IMR-90 (cell line): ENCODE measurements at regions not wholly inside any gene's neighbourhood (a gene's known extent, or its start where the extent isn't known, plus 50 kb on each side); places are given as distances from the start of the nearest gene placed in this dataset.

ENCODE experiments used
- ATAC-seq: fragments of 200-7000 bp; cut with Tn5 transposase; 2 replicates; pipeline ENCODE4 v1.9.1; 2020; ENCODE audit warnings: low read depth, mild to moderate bottlenecking, moderate library complexity
- BruUV-seq: library from RNA; stranded (reverse); fragments of 400-500 nt; replicated peaks from 2 replicates; lab custom pipeline; 2021; lab: Mats Ljungman, UMichigan
- CTCF ChIA-PET: fragments of 300-600 bp; formaldehyde crosslinking; extraction: SDS; loops from one replicate; lab custom pipeline; 2021; ENCODE audit warnings: antibody characterized with exemption; lab: Yijun Ruan, JAX
- POLR2A ChIA-PET: fragments of 300-600 bp; sonication (Branson Sonifier 250); formaldehyde crosslinking; loops from one replicate; lab custom pipeline; 2022; ENCODE audit warnings: antibody characterized with exemption; ENCODE audit not compliant: unreplicated experiment; lab: Charles Lee
- DNase-seq: peaks from one replicate; pipeline ENCODE4 v3.0.0; 2013
- H2AFZ ChIP-seq: replicated peaks from 2 replicates; pipeline ENCODE3; 2013; ENCODE audit warnings: low read length, mild to moderate bottlenecking; ENCODE audit not compliant: poor library complexity
- H2AK5ac ChIP-seq: 2 replicates; pipeline ENCODE4 v1.6.1; 2013; ENCODE audit warnings: low read depth, low read length, inconsistent platforms
- H2AK9ac ChIP-seq: replicated peaks from 2 replicates; pipeline ENCODE3; 2013; ENCODE audit warnings: mild to moderate bottlenecking, low read depth, low read length, moderate library complexity; ENCODE audit not compliant: poor library complexity
- H2BK120ac ChIP-seq: 2 replicates; pipeline ENCODE4 v1.6.1; 2013; ENCODE audit warnings: low read depth, low read length, inconsistent platforms
- H2BK15ac ChIP-seq: 3 replicates; pipeline ENCODE4 v1.6.1; 2013; ENCODE audit warnings: low read depth, low read length, inconsistent platforms
- H2BK20ac ChIP-seq: 2 replicates; pipeline ENCODE4 v1.6.1; 2013; ENCODE audit warnings: low read depth, mild to moderate bottlenecking, inconsistent platforms, low read length, moderate library complexity
- H2BK5ac ChIP-seq: 2 replicates; pipeline ENCODE4 v1.6.1; 2013; ENCODE audit warnings: mild to moderate bottlenecking, low read depth, low read length, inconsistent platforms; ENCODE audit not compliant: poor library complexity, severe bottlenecking
- H3K14ac ChIP-seq: replicated peaks from 2 replicates; pipeline ENCODE4 v1.6.1; 2013; ENCODE audit warnings: low read depth, low read length, inconsistent platforms
- H3K18ac ChIP-seq: 2 replicates; pipeline ENCODE4 v1.6.1; 2013; ENCODE audit warnings: low read depth, low read length, control low read depth
- H3K23ac ChIP-seq: 2 replicates; pipeline ENCODE4 v1.6.1; 2013; ENCODE audit warnings: low read depth, low read length, inconsistent platforms
- H3K27ac ChIP-seq: 2 replicates; pipeline ENCODE4 v1.5.1; 2013; ENCODE audit warnings: mild to moderate bottlenecking, control low read depth, low read length; ENCODE audit not compliant: insufficient read depth
- H3K27me3 ChIP-seq: 2 replicates; pipeline ENCODE4 v1.6.1; 2013; ENCODE audit warnings: low read length; ENCODE audit not compliant: control insufficient read depth, insufficient read depth
- H3K36me3 ChIP-seq: 2 replicates; pipeline ENCODE4 v1.6.1; 2013; ENCODE audit warnings: low read length, mixed read lengths; ENCODE audit not compliant: control insufficient read depth, insufficient read depth
- H3K4ac ChIP-seq: 2 replicates; pipeline ENCODE4 v1.6.1; 2013; ENCODE audit warnings: low read depth, low read length, inconsistent platforms
- H3K4me1 ChIP-seq: 2 replicates; pipeline ENCODE4 v1.6.1; 2013; ENCODE audit warnings: low read length, mixed read lengths; ENCODE audit not compliant: control insufficient read depth, insufficient read depth
- H3K4me2 ChIP-seq: 2 replicates; pipeline ENCODE4 v1.6.1; 2013; ENCODE audit warnings: low read depth, mild to moderate bottlenecking, control low read depth, low read length, moderate library complexity
- H3K4me3 ChIP-seq: 2 replicates; pipeline ENCODE4 v1.5.1; 2013; ENCODE audit warnings: low read depth, mild to moderate bottlenecking, control low read depth, low read length, moderate library complexity; ENCODE audit not compliant: insufficient read depth
- H3K56ac ChIP-seq: 2 replicates; pipeline ENCODE4 v1.6.1; 2013; ENCODE audit warnings: low read length, inconsistent platforms; ENCODE audit not compliant: insufficient read depth; ENCODE audit errors: extremely low read depth
- H3K79me1 ChIP-seq, 2 experiments: 2 replicates each; pipeline ENCODE4 v1.6.1; 2013; ENCODE audit warnings: low read length in 2 of 2, inconsistent platforms in 1 of 2, low read depth in 1 of 2
- H3K9ac ChIP-seq: 2 replicates; pipeline ENCODE4 v1.6.1; 2013; ENCODE audit warnings: low read depth, low read length, control low read depth
- H3K9me1 ChIP-seq: 2 replicates; pipeline ENCODE4 v1.6.1; 2013; ENCODE audit warnings: low read length, inconsistent platforms; ENCODE audit not compliant: insufficient read depth
- H3K9me3 ChIP-seq: 2 replicates; pipeline ENCODE4 v1.6.1; 2013; ENCODE audit warnings: low read length; ENCODE audit not compliant: control insufficient read depth, insufficient read depth
- H4K20me1 ChIP-seq: 2 replicates; pipeline ENCODE4 v1.6.1; 2013; ENCODE audit warnings: low read length, inconsistent platforms; ENCODE audit not compliant: insufficient read depth
- H4K5ac ChIP-seq: 2 replicates; pipeline ENCODE4 v1.6.1; 2013; ENCODE audit warnings: mild to moderate bottlenecking, low read depth, low read length, control low read depth
- H4K8ac ChIP-seq, 2 experiments: 2 replicates each; pipeline ENCODE4 v1.6.1; 2013; ENCODE audit warnings: low read depth in 2 of 2, low read length in 2 of 2, control low read depth in 1 of 2, inconsistent platforms in 1 of 2
- H4K91ac ChIP-seq: 2 replicates; pipeline ENCODE4 v1.6.1; 2013; ENCODE audit warnings: low read depth, low read length, inconsistent platforms; ENCODE audit not compliant: insufficient read depth
- BHLHE40 ChIP-seq: fragments of 150-350 bp; IDR thresholded peaks from 2 replicates; pipeline ENCODE4 v1.6.1; 2016; ENCODE audit warnings: mild to moderate bottlenecking, low read depth, low read length
- CHD1 ChIP-seq: IDR thresholded peaks from 2 replicates; pipeline ENCODE4 v1.6.1; 2012; ENCODE audit warnings: low read depth, low read length, improper control_type of control experiment
- NFE2L2 ChIP-seq: fragments of 150-350 bp; IDR thresholded peaks from 2 replicates; pipeline ENCODE4 v1.6.1; 2016; ENCODE audit warnings: low read depth, mild to moderate bottlenecking, low read length
- RCOR1 ChIP-seq: IDR thresholded peaks from 2 replicates; pipeline ENCODE4 v1.6.1; 2012; ENCODE audit warnings: mild to moderate bottlenecking, low read length, improper control_type of control experiment; ENCODE audit not compliant: insufficient replicate concordance
- SMC3 ChIP-seq: fragments of 150-350 bp; IDR thresholded peaks from 2 replicates; pipeline ENCODE4 v1.6.1; 2016; ENCODE audit warnings: low read depth, mild to moderate bottlenecking, antibody characterized with exemption, low read length, moderate library complexity
- WGBS, 2 experiments: methylation state at CpG; one replicate each; pipeline versions ENCODE4 v1.1.5 to v1.1.7; 2013; ENCODE audit warnings: missing lambda C conversion rate in 2 of 2; ENCODE audit not compliant: insufficient read length in 1 of 2; ENCODE audit errors: extremely low coverage in 2 of 2; 5-methylcytosine and 5-hydroxymethylcytosine counted together
- dilution Hi-C: fragments of 300-500 bp; cut with HindIII; formaldehyde crosslinking; loops from one replicate; pipeline ENCODE4 v1.14.3; 2018; ENCODE audit warnings: low sequenced_read_pairs; ENCODE audit not compliant: unreplicated experiment
- in situ Hi-C: fragments of 300-500 bp; cut with MboI; formaldehyde crosslinking; loops from 3 replicates; pipeline ENCODE4 v1.14.3; 2019; ENCODE audit warnings: low sequenced_read_pairs, inconsistent platforms, mixed read lengths
- intact Hi-C: fragments of 100-400 bp; cut with micrococcal nuclease; formaldehyde crosslinking; loops from 2 replicates; pipeline ENCODE4 v1.10.0; 2022
- TF ChIP-seq, protein P1 (sequence below): conservative IDR thresholded peaks from 2 replicates; pipeline ENCODE4 v1.5.1; 2012; ENCODE audit warnings: mild to moderate bottlenecking, low read depth, low read length, improper control_type of control experiment
- TF ChIP-seq, protein P2 (sequence below): fragments of 150-350 bp; IDR thresholded peaks from 2 replicates; pipeline ENCODE4 v1.6.1; 2017; ENCODE audit warnings: mild to moderate bottlenecking, antibody characterized with exemption, low read length, low read depth

DNA sequence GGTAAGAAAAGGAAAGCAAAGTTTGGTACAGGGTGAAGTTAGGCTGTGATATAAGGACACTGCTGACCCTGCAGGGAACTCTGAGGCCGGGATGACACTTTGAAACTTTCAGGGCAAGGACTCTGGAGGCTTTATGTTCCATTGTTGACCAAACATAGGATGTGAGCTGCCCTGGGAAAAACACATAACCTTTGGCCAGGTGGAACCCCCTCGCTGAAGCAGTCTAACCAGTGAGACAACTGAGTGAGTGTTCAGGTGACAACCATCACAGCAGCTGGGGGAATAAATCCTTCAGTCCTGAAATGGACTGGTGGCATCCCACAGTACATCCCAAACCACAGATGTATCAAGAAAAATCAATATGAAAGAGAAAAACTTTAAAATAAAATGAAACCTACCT lies 280.9 kb upstream of the CDH2 start:
- H2AFZ ChIP-seq, result no peak overlapping the region
- intact Hi-C loops (no loop called here), dilution Hi-C loops (no loop called here), in situ Hi-C loops (no loop called here)
- no peak overlapping the region for H3K4ac ChIP-seq
- H2BK120ac ChIP-seq, result no peak overlapping the region
- H3K18ac ChIP-seq, result no peak overlapping the region
- no peak for TF ChIP-seq CHD1
- TF ChIP-seq NFE2L2, result no peak
- TF ChIP-seq, protein P1, sequence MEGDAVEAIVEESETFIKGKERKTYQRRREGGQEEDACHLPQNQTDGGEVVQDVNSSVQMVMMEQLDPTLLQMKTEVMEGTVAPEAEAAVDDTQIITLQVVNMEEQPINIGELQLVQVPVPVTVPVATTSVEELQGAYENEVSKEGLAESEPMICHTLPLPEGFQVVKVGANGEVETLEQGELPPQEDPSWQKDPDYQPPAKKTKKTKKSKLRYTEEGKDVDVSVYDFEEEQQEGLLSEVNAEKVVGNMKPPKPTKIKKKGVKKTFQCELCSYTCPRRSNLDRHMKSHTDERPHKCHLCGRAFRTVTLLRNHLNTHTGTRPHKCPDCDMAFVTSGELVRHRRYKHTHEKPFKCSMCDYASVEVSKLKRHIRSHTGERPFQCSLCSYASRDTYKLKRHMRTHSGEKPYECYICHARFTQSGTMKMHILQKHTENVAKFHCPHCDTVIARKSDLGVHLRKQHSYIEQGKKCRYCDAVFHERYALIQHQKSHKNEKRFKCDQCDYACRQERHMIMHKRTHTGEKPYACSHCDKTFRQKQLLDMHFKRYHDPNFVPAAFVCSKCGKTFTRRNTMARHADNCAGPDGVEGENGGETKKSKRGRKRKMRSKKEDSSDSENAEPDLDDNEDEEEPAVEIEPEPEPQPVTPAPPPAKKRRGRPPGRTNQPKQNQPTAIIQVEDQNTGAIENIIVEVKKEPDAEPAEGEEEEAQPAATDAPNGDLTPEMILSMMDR, result no peak
- TF ChIP-seq BHLHE40, result no peak
- no peak for TF ChIP-seq RCOR1
- TF ChIP-seq, protein P2, sequence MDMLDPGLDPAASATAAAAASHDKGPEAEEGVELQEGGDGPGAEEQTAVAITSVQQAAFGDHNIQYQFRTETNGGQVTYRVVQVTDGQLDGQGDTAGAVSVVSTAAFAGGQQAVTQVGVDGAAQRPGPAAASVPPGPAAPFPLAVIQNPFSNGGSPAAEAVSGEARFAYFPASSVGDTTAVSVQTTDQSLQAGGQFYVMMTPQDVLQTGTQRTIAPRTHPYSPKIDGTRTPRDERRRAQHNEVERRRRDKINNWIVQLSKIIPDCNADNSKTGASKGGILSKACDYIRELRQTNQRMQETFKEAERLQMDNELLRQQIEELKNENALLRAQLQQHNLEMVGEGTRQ, result no peak
- no peak for TF ChIP-seq SMC3
- no peak overlapping the region for H4K5ac ChIP-seq
- 0% methylated on average over 1 of the region's 2 CpGs; no CpG with 5 or more reads in 1 of the 2 experiments for WGBS, 2 experiments
- H3K9me1 ChIP-seq, result no peaks in the 10 kb centered on the region
- no peaks in the 10 kb centered on the region for H3K27me3 ChIP-seq
- no peak overlapping the region for H3K27ac ChIP-seq
- POLR2A ChIA-PET, result no interaction called here
- no peak for DNase-seq
- no peak overlapping the region for H2AK9ac ChIP-seq
- no peak overlapping the region for H3K14ac ChIP-seq
- H3K4me2 ChIP-seq, result no peak overlapping the region
- ATAC-seq, result no peak
- no peaks in the 10 kb centered on the region for H3K4me1 ChIP-seq
- no peak overlapping the region for H2AK5ac ChIP-seq
- CTCF ChIA-PET, result no interaction called here
- H3K79me1 ChIP-seq, result no peaks in the 10 kb centered on the region
- no peaks in the 10 kb centered on the region for H3K36me3 ChIP-seq
- BruUV-seq, result no TSS peak
- no peak overlapping the region for H4K8ac ChIP-seq
- H3K56ac ChIP-seq, result no peak overlapping the region
- H4K20me1 ChIP-seq, result no peaks in the 10 kb centered on the region
- no peak overlapping the region for H2BK5ac ChIP-seq
- H2BK15ac ChIP-seq, result no peak overlapping the region
- no peak overlapping the region for H2BK20ac ChIP-seq
- no peak overlapping the region for H3K23ac ChIP-seq
- H4K91ac ChIP-seq, result no peak overlapping the region
- no peak overlapping the region for H3K9ac ChIP-seq
- H3K4me3 ChIP-seq, result no peak overlapping the region
- H3K9me3 ChIP-seq, result no peaks in the 10 kb centered on the region
